Non-pigmented ciliary epithelial cell (primary cell): ENCODE measurements at regions not wholly inside any gene's neighbourhood (a gene's known extent, or its start where the extent isn't known, plus 50 kb on each side); places are given as distances from the start of the nearest gene placed in this dataset.
"Not testable (repeated sequence)": the region's sequence is repeated elsewhere in the genome, so short reads cannot be mapped to it uniquely, and the experiment has no call there.

ENCODE experiments used
- DNase-seq: peaks from one replicate; pipeline ENCODE4 v3.0.0-alpha.2; 2010; ENCODE audit warnings: low read depth

DNA sequence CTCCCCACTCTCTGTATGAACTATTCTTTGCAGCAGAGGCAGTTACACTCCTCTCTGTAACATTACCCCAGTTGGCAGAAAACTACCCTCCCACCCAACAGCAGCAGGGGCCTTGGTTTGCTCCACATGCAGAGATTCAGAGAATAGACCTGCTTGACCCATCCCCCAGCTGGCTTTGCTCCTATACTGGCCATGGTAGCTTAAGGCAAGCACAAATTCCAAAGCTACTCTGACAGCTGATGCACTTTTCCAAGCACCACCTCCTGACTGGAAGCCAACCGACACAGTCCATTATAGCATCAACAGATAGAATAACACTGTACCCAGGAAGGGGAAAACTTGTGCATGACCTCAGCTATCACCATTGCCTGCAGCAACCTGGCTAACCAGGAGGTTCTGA, 846.5 kb upstream of the NCAM2 start:
- no peak for DNase-seq

DNA sequence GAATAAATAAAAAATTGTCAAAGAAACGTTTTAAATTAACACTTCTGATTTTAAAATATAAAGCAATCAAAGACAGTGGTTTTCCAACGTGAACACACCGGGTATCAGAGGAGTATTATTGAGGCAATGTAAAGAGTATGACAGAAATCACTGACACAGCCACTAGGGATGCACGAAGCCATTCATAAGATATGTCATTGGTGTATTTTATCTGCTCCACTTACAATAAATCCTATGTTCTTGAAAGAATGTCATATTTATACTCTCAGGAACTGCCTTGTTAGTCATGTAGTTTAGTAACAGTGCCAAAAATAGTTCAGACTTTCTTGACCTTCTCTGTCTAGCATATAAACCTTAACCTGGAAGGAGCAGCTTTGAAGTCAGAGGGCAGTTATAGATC, 835.0 kb upstream of the NCAM2 start:
- DNase-seq = no peak

DNA sequence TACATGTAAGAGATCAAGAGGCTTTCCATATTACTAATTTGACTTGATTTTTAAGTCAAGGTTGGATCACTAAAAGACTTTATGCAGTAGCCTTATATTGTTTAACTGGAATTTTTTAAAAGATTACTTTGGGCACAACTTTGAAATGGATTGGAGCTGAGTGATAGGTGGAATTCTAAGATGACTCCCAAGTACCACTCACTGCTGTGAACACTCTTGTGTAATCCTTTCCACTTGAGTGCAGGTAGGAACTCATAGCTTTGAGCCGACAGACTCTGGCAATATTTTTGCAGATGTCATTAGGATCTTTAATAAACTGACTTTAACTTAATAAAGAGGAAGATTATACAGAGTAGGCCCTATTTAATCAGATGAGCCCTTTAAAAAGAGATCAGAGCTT, 831.1 kb upstream of the NCAM2 start:
- DNase-seq = no peak

GRCh38 chr21:20169812-20170576, 828.2 kb upstream of the NCAM2 start:
- DNase-seq = no peak

GRCh38 chr21:20186186-20186585, 812.0 kb upstream of the NCAM2 start:
- DNase-seq = no peak

DNA sequence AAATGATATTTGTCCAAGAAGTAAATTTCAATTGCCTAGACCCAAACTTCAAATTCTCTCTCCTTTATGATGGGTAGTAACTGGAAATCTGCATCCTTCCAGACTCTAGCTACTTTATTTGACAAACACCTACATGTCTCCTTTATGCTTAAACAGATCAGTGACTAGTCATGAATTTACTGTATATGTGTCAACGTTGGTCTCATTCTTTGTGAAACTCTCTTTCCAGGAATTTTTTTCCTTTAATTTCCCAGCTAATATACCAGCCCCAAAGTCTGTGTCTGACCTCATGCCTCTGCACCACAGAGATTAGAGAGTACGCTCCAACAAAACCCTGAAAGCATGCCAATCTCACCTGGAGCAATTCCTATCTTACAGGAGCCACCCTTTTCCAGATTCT, 811.2 kb upstream of the NCAM2 start:
- DNase-seq = no peak

- not testable (repeated sequence) for DNase-seq
Observed at GRCh38 chr21:20201323-20201722, 796.9 kb upstream of the NCAM2 start.

- DNase-seq = no peak
Observed at GRCh38 chr21:20207335-20207734, 790.9 kb upstream of the NCAM2 start.

DNA sequence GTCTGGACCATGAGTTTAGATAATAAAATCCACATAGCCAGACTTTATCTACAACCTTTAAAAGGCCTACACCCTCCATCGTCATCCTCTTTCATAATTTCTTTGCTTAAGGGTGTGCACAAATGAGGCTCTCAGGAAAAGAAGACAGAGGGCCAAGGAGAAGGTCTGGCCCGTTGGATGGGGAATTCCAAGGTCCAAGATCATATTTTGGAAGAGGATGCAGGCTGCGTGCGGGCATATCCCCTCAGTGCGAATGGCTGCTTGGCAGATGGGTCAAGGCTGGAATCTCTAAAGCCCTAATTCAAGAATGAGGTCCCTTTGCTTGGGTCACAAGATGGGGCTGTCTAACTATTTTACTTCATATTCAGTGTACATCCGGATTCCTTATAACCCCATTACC, 782.2 kb upstream of the NCAM2 start:
- DNase-seq = no peak

- DNase-seq = no peak
Observed at GRCh38 chr21:20220586-20220985, 777.6 kb upstream of the NCAM2 start.

DNA sequence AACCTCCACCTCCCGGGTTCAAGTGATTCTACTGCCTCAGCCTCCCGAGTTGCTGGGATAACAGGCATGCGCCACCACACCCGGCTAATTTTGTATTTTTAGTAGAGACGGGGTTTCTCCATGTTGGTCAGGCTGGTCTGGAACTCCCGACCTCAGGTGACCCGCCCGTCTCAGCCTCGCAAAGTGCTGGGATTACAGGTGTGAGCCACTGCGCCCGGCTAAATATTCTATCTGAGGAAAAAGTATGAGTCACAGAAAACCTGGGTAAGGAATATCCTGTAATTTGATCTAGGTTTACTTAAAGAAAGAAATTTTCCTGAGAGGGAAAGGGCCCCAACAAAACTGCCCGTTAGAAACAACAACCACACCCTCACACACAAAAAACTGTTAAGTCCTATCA, 776.2 kb upstream of the NCAM2 start:
- DNase-seq = not testable (repeated sequence)

GRCh38 chr21:20236649-20237048, 761.6 kb upstream of the NCAM2 start:
- not testable (repeated sequence) for DNase-seq

DNA sequence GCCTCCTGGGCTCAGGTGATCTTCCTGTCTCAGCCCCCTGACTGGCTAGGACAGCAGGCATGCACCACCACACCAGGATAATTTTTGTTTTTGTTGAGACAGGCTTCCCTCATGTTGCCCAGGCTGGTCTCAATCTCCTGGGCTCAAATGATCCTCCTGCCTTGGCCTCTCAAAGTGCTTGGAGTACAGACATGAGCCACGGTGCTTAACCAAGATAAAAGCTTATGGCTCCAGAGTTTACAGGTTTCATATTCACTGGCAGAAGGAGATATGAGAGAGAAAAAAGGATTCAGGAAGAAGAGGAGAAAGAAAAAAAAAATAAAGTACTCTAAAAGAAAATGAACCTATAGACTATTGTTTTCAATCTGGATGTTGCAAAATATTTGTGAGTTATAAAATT, 748.8 kb upstream of the NCAM2 start:
- no peak for DNase-seq

GRCh38 chr21:20250337-20250736, 747.9 kb upstream of the NCAM2 start:
- no peak for DNase-seq

- no peak for DNase-seq
Observed at GRCh38 chr21:20253261-20253660, 744.9 kb upstream of the NCAM2 start.

DNA sequence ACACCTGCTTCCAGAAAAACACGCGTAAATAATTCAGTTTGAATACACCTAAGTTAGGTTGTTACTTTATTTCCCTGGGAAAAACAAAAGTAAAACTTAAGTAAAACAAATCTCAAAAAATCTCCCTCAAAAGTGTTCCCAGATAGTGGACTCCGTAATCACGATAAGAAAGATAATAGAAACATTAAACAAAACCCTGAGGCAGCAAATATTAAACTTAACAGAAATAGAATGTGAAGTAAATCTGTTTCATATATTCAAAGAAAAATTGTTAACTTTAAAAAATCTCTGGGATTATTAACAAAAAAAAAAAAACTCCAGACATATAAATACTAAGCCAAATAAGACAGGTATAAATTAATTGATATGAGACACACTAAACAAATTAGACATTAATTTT, 743.2 kb upstream of the NCAM2 start:
- no peak for DNase-seq

DNA sequence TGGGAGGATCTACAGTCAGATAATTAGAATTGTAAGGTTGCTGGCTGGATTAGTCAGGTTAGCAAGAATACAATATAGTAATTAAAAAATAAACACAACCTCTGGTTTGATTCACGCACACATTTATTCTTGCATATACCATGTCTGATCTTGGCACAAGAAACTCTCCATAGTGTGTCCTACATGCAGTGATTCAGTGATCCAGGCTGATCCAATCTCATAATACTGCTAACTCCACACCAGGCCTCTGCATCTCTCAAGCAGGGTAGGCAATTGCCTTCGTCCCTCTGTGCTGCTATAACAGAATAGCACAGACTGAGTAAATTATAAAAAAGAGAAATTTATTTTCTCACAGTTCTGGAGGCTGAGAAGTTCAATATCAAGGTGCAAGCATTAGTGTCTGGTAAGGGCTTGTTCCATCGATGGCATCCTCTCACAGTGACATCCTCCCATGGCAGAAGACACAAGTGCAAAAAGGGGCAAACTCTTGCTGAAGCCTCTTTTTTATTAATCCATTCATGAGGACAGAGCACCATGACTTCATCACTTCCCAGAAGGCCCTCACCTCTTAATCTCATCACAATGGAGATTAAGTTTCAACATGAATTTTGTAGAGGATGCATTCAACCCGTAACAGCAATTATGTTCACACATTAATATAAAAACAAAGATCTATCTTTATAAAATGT, 741.0 kb upstream of the NCAM2 start:
- DNase-seq = no peak

GRCh38 chr21:20258542-20258941, 739.7 kb upstream of the NCAM2 start:
- DNase-seq = no peak

DNA sequence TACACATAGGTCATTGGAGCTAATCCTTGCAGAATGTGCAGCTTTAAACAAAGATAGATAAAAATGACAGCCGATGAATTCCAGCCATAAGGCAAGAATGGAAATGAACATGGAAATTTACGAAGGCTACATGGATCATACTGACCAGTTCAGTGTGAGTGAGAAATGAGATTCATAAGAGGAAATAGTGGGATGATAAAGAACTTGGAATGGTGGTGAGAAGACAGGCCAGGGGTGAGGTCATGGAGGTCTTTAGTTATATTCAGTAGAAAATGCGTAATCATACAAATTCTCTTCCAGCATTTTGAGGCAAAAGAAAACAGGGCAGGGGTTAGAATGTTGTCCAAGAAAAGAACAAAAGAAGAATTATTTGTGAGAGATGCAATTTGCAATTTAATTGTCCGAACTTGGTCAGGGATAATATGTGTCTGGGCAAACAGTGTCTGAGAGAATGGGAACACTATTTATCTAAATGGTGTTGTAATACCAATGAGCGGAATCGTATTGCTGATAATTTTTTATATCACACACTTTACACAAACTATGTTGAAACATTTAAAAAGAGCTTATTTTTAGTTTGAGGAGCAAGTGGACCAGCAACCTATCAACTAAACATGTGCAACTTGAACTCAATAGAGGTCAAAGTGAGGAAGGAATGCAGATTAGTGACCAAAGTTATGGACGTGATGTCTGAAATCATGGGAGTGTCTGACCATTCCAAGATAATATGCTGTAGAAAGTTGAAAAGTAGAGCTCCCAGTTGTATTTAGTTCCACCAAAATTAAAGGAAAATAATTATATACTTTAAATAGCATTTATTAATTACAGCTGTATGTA, 739.0 kb upstream of the NCAM2 start:
- no peak for DNase-seq

GRCh38 chr21:20260124-20260523, 738.1 kb upstream of the NCAM2 start:
- DNase-seq = no peak

GRCh38 chr21:20261364-20261763, 736.8 kb upstream of the NCAM2 start:
- DNase-seq = no peak

DNA sequence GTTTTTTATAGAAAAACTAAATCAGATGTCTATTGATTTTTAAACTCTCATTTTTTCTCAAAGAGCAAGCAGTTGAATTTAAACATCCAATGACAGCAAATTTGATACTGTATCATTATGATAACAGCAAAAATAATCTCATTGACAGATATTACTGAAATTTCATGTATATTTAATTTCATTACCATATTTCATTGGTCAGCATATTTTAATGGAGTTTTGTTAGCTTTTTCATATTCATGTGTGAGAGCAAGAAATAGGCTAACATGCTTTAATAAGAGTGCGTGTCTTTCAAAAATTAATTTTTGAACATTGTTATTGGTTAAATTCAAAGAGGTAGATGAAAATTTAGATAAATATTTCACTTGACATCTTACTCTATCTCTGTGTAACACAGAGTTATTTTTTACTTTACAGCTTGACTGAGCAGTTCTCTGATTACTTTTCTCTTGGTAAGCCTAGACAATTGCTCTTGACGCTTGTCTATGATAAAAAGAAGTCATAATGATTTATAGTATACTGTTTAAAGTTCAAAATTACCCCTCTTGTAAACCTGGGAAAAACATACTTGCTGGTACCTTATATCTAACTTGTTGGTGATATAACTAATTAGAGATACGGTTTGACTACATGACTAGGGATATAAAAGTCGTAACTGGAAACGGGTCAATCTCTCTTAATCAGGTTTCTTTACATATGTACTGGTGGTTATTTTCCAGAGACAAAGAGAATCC, 732.3 kb upstream of the NCAM2 start:
- DNase-seq = no peak

GRCh38 chr21:20266441-20266710, 731.8 kb upstream of the NCAM2 start:
- DNase-seq = no peak
